HepG2 (cell line): ENCODE measurements at regions not wholly inside any gene's neighbourhood (a gene's known extent, or its start where the extent isn't known, plus 50 kb on each side); places are given as distances from the start of the nearest gene placed in this dataset.
A peak's percentile ranks its signal among the peaks of the same experiment; 100 is the strongest.

Source experiments
- CEBPZ ChIP-seq: IDR thresholded peaks from 2 replicates; pipeline ENCODE4 v1.6.1; 2012; ENCODE audit warnings: low read length, improper control_type of control experiment
- EZH2 ChIP-seq: conservative IDR thresholded peaks from 2 replicates; pipeline ENCODE4 v1.6.1; 2012; ENCODE audit warnings: mild to moderate bottlenecking, low read depth, low read length, moderate library complexity
- FOXA3 ChIP-seq: IDR thresholded peaks from 2 replicates; pipeline ENCODE4 v1.6.1; 2016; ENCODE audit warnings: missing genetic modification reagents, missing compliant biosample characterization
- HNF4A ChIP-seq: sonication (generic); formaldehyde crosslinking; IDR thresholded peaks from 2 replicates; pipeline ENCODE4 v1.4.0; 2020; ENCODE audit warnings: missing genetic modification reagents
- KMT2A ChIP-seq: sonication (generic); formaldehyde crosslinking; IDR thresholded peaks from 2 replicates; pipeline ENCODE4 v1.4.0; 2020; ENCODE audit warnings: missing genetic modification reagents
- MIXL1 ChIP-seq: IDR thresholded peaks from 2 replicates; pipeline ENCODE4 v1.6.1; 2016
- NBN ChIP-seq: fragments of 450-650 bp; conservative IDR thresholded peaks from 2 replicates; pipeline ENCODE4 v1.6.1; 2017
- NFE2L2 ChIP-seq: fragments of 150-350 bp; IDR thresholded peaks from 2 replicates; pipeline ENCODE4 v1.6.1; 2014; ENCODE audit warnings: low read length
- POLR2AphosphoS2 ChIP-seq: IDR thresholded peaks from 2 replicates; pipeline ENCODE4 v1.6.1; 2011; ENCODE audit warnings: low read depth, low read length, improper control_type of control experiment
- PRDM10 ChIP-seq: sonication (generic); formaldehyde crosslinking; IDR thresholded peaks from 2 replicates; pipeline ENCODE4 v1.4.0; 2020; ENCODE audit warnings: low read depth, missing genetic modification reagents
- SMAD9 ChIP-seq: sonication (generic); formaldehyde crosslinking; IDR thresholded peaks from 2 replicates; pipeline ENCODE4 v1.5.1; 2020; ENCODE audit warnings: mild to moderate bottlenecking, missing genetic modification reagents
- SOX5 ChIP-seq: IDR thresholded peaks from 2 replicates; pipeline ENCODE4 v1.6.1; 2016; ENCODE audit warnings: borderline replicate concordance
- SOX6 ChIP-seq, 2 experiments: fragments of 450-650 bp in 1 of 2; sonication (generic) in 1 of 2; formaldehyde crosslinking in 1 of 2; IDR thresholded peaks; 2 replicates each; pipeline versions ENCODE4 v1.4.0 to v1.6.1; 2017 to 2020; ENCODE audit warnings: antibody characterized with exemption in 1 of 2, mild to moderate bottlenecking in 1 of 2, missing genetic modification reagents in 1 of 2
- TBX3 ChIP-seq: fragments of 450-650 bp; IDR thresholded peaks from 2 replicates; pipeline ENCODE4 v1.6.1; 2017; ENCODE audit warnings: antibody characterized with exemption, mild to moderate bottlenecking, inconsistent platforms, borderline replicate concordance
- ZNF235 ChIP-seq: sonication (generic); formaldehyde crosslinking; IDR thresholded peaks from 2 replicates; pipeline ENCODE4 v1.8.1; 2023; ENCODE audit warnings: mild to moderate bottlenecking, missing genetic modification reagents, borderline replicate concordance
- ZNF337 ChIP-seq: sonication (generic); formaldehyde crosslinking; IDR thresholded peaks from 2 replicates; pipeline ENCODE4 v1.5.1; 2020; ENCODE audit warnings: missing genetic modification reagents, low read depth, mild to moderate bottlenecking, borderline replicate concordance
- ZNF468 ChIP-seq: sonication (generic); formaldehyde crosslinking; IDR thresholded peaks from 2 replicates; pipeline ENCODE4 v1.8.0; 2022; ENCODE audit warnings: mild to moderate bottlenecking, moderate library complexity, missing genetic modification reagents
- ZNF841 ChIP-seq: sonication (generic); formaldehyde crosslinking; IDR thresholded peaks from 2 replicates; pipeline ENCODE4 v1.8.1; 2023; ENCODE audit warnings: missing genetic modification reagents, borderline replicate concordance
- TF ChIP-seq, protein P1 (sequence below): sonication (generic); formaldehyde crosslinking; IDR thresholded peaks from 2 replicates; pipeline ENCODE4 v1.8.1; 2022; ENCODE audit warnings: low read depth, mild to moderate bottlenecking, missing genetic modification reagents
- TF ChIP-seq, protein P2 (sequence below): IDR thresholded peaks from 2 replicates; pipeline ENCODE4 v1.6.1; 2018; ENCODE audit warnings: missing genetic modification reagents, mild to moderate bottlenecking, missing compliant biosample characterization

DNA sequence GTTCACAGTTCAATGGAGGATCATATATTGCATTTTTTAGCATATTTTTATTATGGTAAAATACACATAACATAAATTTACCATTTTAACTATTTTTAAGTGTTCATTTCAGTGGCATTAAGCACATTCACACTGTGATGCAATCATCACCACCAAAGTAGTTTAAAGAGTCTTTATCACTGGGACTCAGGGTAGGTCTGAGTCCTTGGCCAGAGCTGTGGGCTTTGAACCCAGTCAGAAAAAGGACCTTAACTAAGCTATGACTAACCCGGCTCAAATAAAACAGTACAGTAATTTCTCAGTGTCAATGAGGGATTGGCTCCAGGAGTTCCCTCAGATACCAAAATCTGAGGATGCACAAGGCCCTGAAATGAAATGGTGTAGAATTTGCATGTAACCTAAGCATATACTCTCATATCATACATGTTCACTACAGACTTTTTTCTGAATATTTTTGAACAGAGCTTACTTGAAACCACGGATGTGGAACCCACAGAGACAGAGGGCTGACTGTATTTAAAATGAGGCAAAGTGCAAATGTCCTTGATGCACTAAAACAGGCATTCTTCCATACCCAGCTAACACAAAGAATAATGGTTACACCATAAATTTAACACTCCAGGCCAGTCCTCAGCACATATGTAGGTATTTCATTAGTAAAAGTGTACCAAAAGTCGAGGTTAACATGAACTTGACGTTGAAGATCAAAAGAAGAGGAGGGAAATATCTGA is 246.2 kb downstream of the LNPK start (continued):
- TF ChIP-seq CEBPZ (no peak), EZH2 (no peak), SOX6 (IDR thresholded peaks at IDR 0.05) (no peak), SOX6 (CRISPR knock-in tag; IDR thresholded peaks at IDR 0.05) (no peak), TBX3 (no peak), MIXL1 (CRISPR knock-in tag) (peak; percentile 26; the same call in 1 of the 2 replicates), POLR2AphosphoS2 (no peak), ZNF841 (CRISPR knock-in tag) (no peak), NFE2L2 (no peak), ZNF235 (CRISPR knock-in tag) (no peak), ZNF468 (CRISPR knock-in tag) (no peak), KMT2A (CRISPR knock-in tag) (no peak), FOXA3 (0 out of 2 replicates have a peak, but pooled peaks have one; percentile 12), ZNF337 (CRISPR knock-in tag) (no peak), NBN (no peak), SMAD9 (CRISPR knock-in tag) (no peak), PRDM10 (no peak), HNF4A (peak; percentile 66), SOX5 (CRISPR knock-in tag) (no peak)
- TF ChIP-seq, protein P1, sequence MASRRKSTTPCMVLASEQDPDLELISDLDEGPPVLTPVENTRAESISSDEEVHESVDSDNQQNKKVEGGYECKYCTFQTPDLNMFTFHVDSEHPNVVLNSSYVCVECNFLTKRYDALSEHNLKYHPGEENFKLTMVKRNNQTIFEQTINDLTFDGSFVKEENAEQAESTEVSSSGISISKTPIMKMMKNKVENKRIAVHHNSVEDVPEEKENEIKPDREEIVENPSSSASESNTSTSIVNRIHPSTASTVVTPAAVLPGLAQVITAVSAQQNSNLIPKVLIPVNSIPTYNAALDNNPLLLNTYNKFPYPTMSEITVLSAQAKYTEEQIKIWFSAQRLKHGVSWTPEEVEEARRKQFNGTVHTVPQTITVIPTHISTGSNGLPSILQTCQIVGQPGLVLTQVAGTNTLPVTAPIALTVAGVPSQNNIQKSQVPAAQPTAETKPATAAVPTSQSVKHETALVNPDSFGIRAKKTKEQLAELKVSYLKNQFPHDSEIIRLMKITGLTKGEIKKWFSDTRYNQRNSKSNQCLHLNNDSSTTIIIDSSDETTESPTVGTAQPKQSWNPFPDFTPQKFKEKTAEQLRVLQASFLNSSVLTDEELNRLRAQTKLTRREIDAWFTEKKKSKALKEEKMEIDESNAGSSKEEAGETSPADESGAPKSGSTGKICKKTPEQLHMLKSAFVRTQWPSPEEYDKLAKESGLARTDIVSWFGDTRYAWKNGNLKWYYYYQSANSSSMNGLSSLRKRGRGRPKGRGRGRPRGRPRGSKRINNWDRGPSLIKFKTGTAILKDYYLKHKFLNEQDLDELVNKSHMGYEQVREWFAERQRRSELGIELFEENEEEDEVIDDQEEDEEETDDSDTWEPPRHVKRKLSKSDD (CRISPR knock-in tag) = no peak
- TF ChIP-seq, protein P2, sequence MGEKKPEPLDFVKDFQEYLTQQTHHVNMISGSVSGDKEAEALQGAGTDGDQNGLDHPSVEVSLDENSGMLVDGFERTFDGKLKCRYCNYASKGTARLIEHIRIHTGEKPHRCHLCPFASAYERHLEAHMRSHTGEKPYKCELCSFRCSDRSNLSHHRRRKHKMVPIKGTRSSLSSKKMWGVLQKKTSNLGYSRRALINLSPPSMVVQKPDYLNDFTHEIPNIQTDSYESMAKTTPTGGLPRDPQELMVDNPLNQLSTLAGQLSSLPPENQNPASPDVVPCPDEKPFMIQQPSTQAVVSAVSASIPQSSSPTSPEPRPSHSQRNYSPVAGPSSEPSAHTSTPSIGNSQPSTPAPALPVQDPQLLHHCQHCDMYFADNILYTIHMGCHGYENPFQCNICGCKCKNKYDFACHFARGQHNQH (CRISPR knock-in tag) = no peak
